ENCODE measurements at regions not wholly inside any gene's neighbourhood (a gene's known extent, or its start where the extent isn't known, plus 50 kb on each side); places are given as distances from the start of the nearest gene placed in this dataset.

- H3K27ac Mint-ChIP-seq: peak overlapping the region; percentile 17
- H3K27me3 Mint-ChIP-seq: no peaks in the 10 kb centered on the region
- H3K9me3 Mint-ChIP-seq: no peaks in the 10 kb centered on the region
- no peak for TF ChIP-seq CTCF (conservative IDR thresholded peaks at IDR 0.05)
- peaks cover 50% of the 10 kb centered on the region for H3K4me1 Mint-ChIP-seq (ENCODE audit: unreplicated experiment)
- DNase-seq (ENCODE audit: extremely low spot score, unreplicated experiment): no peak
- peak overlapping the region; percentile 33 for H3K4me3 Mint-ChIP-seq
- peaks cover 68% of the 10 kb centered on the region for H3K36me3 Mint-ChIP-seq
Measured at GRCh38 chr1:232435729-232436128, 194.2 kb downstream of the SIPA1L2 start.

GRCh38 chr1:232432313-232432712, 197.6 kb downstream of the SIPA1L2 start:
- H3K4me1 Mint-ChIP-seq (ENCODE audit: unreplicated experiment): peaks cover 55% of the 10 kb centered on the region
- H3K9me3 Mint-ChIP-seq: no peaks in the 10 kb centered on the region
- H3K27me3 Mint-ChIP-seq: no peaks in the 10 kb centered on the region
- no peak overlapping the region for H3K4me3 Mint-ChIP-seq
- H3K27ac Mint-ChIP-seq: no peak overlapping the region
- no peak for TF ChIP-seq CTCF (conservative IDR thresholded peaks at IDR 0.05)
- DNase-seq (ENCODE audit: extremely low spot score, unreplicated experiment): no peak
- peaks cover 45% of the 10 kb centered on the region for H3K36me3 Mint-ChIP-seq

GRCh38 chr1:232431748-232432147, 198.2 kb downstream of the SIPA1L2 start:
- Mint-ChIP-seq H3K27me3 (no peaks in the 10 kb centered on the region), H3K36me3 (peaks cover 45% of the 10 kb centered on the region), H3K27ac (no peak overlapping the region), H3K4me3 (no peak overlapping the region), H3K4me1 (ENCODE audit: unreplicated experiment) (peaks cover 58% of the 10 kb centered on the region), H3K9me3 (no peaks in the 10 kb centered on the region)
- DNase-seq (ENCODE audit: extremely low spot score, unreplicated experiment): no peak
- no peak for TF ChIP-seq CTCF (conservative IDR thresholded peaks at IDR 0.05)

- DNase-seq (ENCODE audit: extremely low spot score, unreplicated experiment): no peak
- no peaks in the 10 kb centered on the region for H3K9me3 Mint-ChIP-seq
- H3K27me3 Mint-ChIP-seq: no peaks in the 10 kb centered on the region
- H3K4me1 Mint-ChIP-seq (ENCODE audit: unreplicated experiment): peaks cover 56% of the 10 kb centered on the region
- TF ChIP-seq CTCF (conservative IDR thresholded peaks at IDR 0.05): no peak
- H3K36me3 Mint-ChIP-seq: peaks cover 43% of the 10 kb centered on the region
- no peak overlapping the region for H3K27ac Mint-ChIP-seq
- H3K4me3 Mint-ChIP-seq: no peak overlapping the region
Measured at GRCh38 chr1:232431326-232431725, 198.6 kb downstream of the SIPA1L2 start.

GRCh38 chr1:232430467-232430866, 199.5 kb downstream of the SIPA1L2 start:
- Mint-ChIP-seq H3K27ac (no peak overlapping the region), H3K4me3 (no peak overlapping the region), H3K36me3 (peaks cover 41% of the 10 kb centered on the region), H3K9me3 (no peaks in the 10 kb centered on the region), H3K4me1 (ENCODE audit: unreplicated experiment) (peaks cover 48% of the 10 kb centered on the region), H3K27me3 (no peaks in the 10 kb centered on the region)
- no peak for DNase-seq (ENCODE audit: extremely low spot score, unreplicated experiment)
- TF ChIP-seq CTCF (conservative IDR thresholded peaks at IDR 0.05): no peak
